ENCODE measurements at regions not wholly inside any gene's neighbourhood (a gene's known extent, or its start where the extent isn't known, plus 50 kb on each side); places are given as distances from the start of the nearest gene placed in this dataset.

DNA sequence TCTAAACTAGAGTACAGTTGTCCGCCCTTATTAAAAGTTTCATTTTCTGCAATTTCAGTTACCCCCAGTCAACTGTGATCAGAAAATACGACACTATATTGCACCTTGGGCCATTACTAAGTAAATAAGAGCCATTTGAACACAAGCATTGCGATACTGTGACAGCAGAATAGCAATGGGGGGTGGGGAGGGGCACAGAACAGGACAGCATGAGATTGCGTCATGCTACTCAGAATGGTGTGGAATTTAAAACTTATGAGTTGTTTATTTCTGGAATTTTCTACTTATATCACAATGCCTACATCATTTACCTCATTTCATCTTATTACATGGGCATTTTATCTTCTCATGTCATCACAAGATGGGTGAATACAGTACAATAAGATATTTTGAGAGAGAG, 166.3 kb downstream of the MANEA start:
- TF ChIP-seq YY1 (IDR thresholded peaks at IDR 0.05; ENCODE audit: low read depth) (no peak), NFIC (IDR thresholded peaks at IDR 0.05) (no peak), RAD21 (IDR thresholded peaks at IDR 0.05; ENCODE audit: low read depth) (no peak), FOXM1 (IDR thresholded peaks at IDR 0.05; ENCODE audit: borderline replicate concordance, low read depth) (no peak)
- TF ChIP-seq, protein P1, sequence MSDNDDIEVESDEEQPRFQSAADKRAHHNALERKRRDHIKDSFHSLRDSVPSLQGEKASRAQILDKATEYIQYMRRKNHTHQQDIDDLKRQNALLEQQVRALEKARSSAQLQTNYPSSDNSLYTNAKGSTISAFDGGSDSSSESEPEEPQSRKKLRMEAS (IDR thresholded peaks at IDR 0.05), result no peak

All from Ishikawa (cell line).